ENCODE measurements at regions not wholly inside any gene's neighbourhood (a gene's known extent, or its start where the extent isn't known, plus 50 kb on each side); places are given as distances from the start of the nearest gene placed in this dataset.
"Not testable (repeated sequence)": the region's sequence is repeated elsewhere in the genome, so short reads cannot be mapped to it uniquely, and the experiment has no call there.

DNA sequence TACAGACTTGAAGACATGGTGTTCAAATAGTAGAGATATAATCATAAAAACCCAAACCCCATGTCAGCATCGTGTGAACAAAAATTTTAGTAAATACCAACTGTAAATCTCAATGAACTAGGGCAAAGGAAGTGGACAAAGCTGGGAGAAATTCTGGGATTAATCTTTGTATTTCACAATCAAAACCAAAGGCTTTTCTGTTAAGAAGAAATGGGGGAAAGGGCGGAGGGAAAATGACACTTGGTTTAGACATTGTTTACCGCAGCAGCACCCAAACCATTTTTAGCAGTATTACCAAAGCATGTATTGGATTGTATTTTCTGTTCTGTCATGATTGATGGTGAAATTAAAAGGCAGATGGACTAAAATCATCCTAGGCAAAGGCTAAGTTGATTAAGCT lies 134.2 kb upstream of the PRSS3 start:
- Histone ChIP-seq H3K27ac (ENCODE audit: low read length) (no peak overlapping the region), H3K4me1 (ENCODE audit: control insufficient read depth, insufficient read depth, low read length) (no peaks in the 10 kb centered on the region), H3K9me3 (ENCODE audit: control insufficient read depth, low read depth, low read length) (no peaks in the 10 kb centered on the region), H3K27me3 (ENCODE audit: control insufficient read depth, insufficient read depth, low read length) (peaks cover 5% of the 10 kb centered on the region), H3K36me3 (ENCODE audit: control insufficient read depth, insufficient read depth, low read length) (no peaks in the 10 kb centered on the region), H3K4me3 (ENCODE audit: low read length) (no peak overlapping the region)
- WGBS (ENCODE audit: insufficient coverage, low lambda C conversion rate), result 95% methylated on average over 3 of the region's 3 CpGs
- no peak for DNase-seq

DNA sequence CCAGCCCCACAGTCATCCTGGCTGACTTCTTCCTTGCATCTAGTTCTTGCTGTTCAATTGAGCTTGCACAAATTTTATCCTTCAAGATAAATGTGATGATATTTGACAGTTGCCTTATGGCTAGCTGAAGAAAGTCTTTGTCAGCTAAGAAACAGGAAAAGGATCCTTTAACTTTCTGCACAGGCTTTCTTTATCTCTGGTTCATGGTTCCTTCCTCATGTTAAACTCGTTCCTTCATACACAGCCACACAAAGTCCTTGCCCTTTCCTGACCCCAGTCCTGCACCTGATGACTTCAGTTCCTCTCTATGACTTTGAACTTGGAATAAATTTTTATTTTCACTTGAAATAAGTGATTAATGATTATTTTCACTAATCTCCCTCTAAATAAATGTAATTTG lies 132.5 kb upstream of the PRSS3 start:
- H3K27ac ChIP-seq (ENCODE audit: low read length), result no peak overlapping the region
- no peak for DNase-seq
- peaks cover 5% of the 10 kb centered on the region for H3K27me3 ChIP-seq (ENCODE audit: control insufficient read depth, insufficient read depth, low read length)
- H3K4me3 ChIP-seq (ENCODE audit: low read length), result no peak overlapping the region
- no peaks in the 10 kb centered on the region for H3K36me3 ChIP-seq (ENCODE audit: control insufficient read depth, insufficient read depth, low read length)
- no CpG with 5 or more reads among the region's 1 CpG for WGBS (ENCODE audit: insufficient coverage, low lambda C conversion rate)
- no peaks in the 10 kb centered on the region for H3K4me1 ChIP-seq (ENCODE audit: control insufficient read depth, insufficient read depth, low read length)
- peaks cover 6% of the 10 kb centered on the region for H3K9me3 ChIP-seq (ENCODE audit: control insufficient read depth, low read depth, low read length)

DNA sequence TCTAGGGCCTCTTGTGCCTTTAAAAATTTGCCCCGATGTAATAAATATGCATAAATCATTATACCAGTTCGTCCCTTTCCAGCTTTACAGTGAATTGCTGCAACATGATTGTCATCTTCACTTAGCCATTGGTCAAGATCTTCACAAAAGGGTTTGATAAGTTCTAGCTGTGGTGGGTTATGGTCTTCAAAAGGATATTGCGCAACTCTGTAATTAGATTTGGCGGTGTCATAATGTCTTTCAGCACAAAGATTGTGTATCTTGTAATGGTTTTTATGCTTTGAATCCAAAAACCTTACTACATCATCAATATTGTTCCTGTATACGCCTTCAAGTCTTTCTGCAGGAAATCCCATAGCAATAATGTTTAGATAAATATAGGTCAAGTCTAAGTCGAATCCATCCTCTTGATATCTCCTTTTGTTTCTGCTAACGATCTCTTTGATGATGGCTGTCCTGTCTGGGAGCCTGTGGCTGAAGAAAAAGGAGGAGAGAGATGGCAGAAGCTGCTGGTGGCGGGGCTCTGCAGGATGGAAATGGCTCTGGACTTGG lies 119.1 kb upstream of the PRSS3 start:
- peaks cover 18% of the 10 kb centered on the region for H3K27me3 ChIP-seq (ENCODE audit: control insufficient read depth, insufficient read depth, low read length)
- H3K4me1 ChIP-seq (ENCODE audit: control insufficient read depth, insufficient read depth, low read length), result not testable (repeated sequence)
- H3K27ac ChIP-seq (ENCODE audit: low read length), result peak overlapping the region; percentile 65

DNA sequence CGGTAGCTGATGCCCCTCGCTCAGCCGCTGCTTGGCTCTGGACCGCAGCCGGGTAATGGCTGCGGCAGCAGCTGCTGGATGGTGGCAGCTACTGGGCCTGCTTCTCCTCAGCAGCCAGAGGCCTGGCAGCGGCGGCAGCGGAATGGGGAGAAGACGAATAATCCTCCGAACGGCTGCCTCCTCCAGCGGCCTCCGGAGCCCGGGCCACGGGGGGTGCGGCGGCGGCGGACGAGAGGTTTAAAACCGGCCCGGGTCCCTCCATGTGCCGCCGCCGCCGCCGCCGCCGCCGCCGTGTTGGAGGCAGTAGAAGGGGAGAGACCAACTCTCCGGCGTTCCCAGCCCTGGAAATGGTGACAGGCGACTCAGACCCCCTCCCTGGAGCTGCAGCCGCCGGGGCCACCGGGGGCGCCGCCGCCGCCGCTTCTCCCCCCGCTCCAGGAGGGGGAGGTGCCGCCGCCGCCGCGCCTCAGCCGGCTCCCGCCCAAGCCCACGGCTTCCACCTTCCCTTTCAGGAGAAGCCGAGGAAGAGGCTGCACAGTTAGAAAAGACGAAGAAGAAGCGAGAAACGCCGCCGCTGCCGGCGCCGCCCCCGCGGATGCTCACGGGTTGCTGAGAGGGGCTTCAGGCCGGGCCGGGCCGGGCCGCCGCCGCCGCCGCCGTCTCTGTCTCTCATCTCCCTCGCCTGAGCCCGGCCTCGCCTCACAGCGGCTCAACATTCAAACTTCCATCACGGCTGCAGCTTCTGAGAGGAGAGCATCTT lies 118.4 kb upstream of the PRSS3 start:
- no CpG with 5 or more reads among the region's 78 CpGs for WGBS (ENCODE audit: insufficient coverage, low lambda C conversion rate)
- peak; percentile 6 to 50 for DNase-seq
- peak overlapping the region; percentile 65 for H3K27ac ChIP-seq (ENCODE audit: low read length)
- no peaks in the 10 kb centered on the region for H3K36me3 ChIP-seq (ENCODE audit: control insufficient read depth, insufficient read depth, low read length)
- H3K4me1 ChIP-seq (ENCODE audit: control insufficient read depth, insufficient read depth, low read length), result no peaks in the 10 kb centered on the region
- H3K27me3 ChIP-seq (ENCODE audit: control insufficient read depth, insufficient read depth, low read length), result peaks cover 18% of the 10 kb centered on the region
- H3K9me3 ChIP-seq (ENCODE audit: control insufficient read depth, low read depth, low read length), result no peaks in the 10 kb centered on the region
- peak overlapping the region; percentile 48 for H3K4me3 ChIP-seq (ENCODE audit: low read length)

More for the DNA sequence above, 119.1 kb upstream of the PRSS3 start:
- peak overlapping the region; percentile 48 for H3K4me3 ChIP-seq (ENCODE audit: low read length)
- not testable (repeated sequence) for H3K36me3 ChIP-seq (ENCODE audit: control insufficient read depth, insufficient read depth, low read length); DNase-seq; H3K9me3 ChIP-seq (ENCODE audit: control insufficient read depth, low read depth, low read length)
- WGBS (ENCODE audit: insufficient coverage, low lambda C conversion rate), result no CpG with 5 or more reads among the region's 8 CpGs

DNA sequence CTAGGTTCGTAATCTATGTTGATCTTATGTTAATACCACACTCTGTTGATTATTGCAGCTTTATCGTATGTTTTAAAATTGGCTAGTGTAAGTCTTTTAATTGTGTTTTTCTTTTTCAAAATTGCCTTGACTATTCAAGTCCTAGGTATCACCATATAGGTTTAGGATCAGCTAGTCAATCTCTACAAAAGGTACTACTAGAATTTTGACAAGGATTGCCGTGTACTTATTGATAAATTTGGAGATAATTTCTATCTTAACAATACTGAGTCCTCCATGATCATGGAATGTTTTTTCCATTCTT lies 117.9 kb upstream of the PRSS3 start:
- 6% methylated on average over 2 of the region's 3 CpGs for WGBS (ENCODE audit: insufficient coverage, low lambda C conversion rate)
- peak overlapping the region; percentile 65 for H3K27ac ChIP-seq (ENCODE audit: low read length)
- no peaks in the 10 kb centered on the region for H3K4me1 ChIP-seq (ENCODE audit: control insufficient read depth, insufficient read depth, low read length)
- H3K9me3 ChIP-seq (ENCODE audit: control insufficient read depth, low read depth, low read length), result no peaks in the 10 kb centered on the region
- H3K27me3 ChIP-seq (ENCODE audit: control insufficient read depth, insufficient read depth, low read length), result peaks cover 22% of the 10 kb centered on the region
- H3K36me3 ChIP-seq (ENCODE audit: control insufficient read depth, insufficient read depth, low read length), result no peaks in the 10 kb centered on the region
- peak overlapping the region; percentile 48 for H3K4me3 ChIP-seq (ENCODE audit: low read length)
- no peak for DNase-seq

DNA sequence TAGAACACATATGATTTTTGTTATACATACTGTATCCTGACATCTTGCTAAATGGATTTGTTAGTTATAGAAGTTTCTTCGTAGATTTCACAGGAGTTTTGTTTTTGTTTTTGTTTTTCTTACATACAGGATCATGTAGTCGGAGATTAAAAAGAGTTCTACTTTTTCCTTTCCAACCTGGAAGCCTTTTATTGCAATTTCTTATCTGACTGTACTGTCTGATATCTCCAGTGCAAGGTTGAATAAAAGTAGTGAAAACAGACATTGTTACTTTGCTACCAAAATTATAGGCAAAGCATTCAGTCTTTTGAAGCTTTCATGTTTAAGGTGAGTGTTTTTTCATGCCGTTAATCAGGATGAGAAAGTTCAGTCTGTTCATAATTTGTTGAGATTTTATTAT lies 117.4 kb upstream of the PRSS3 start:
- no peak for DNase-seq
- Histone ChIP-seq H3K27ac (ENCODE audit: low read length) (no peak overlapping the region), H3K9me3 (ENCODE audit: control insufficient read depth, low read depth, low read length) (no peaks in the 10 kb centered on the region), H3K27me3 (ENCODE audit: control insufficient read depth, insufficient read depth, low read length) (peaks cover 23% of the 10 kb centered on the region), H3K4me3 (ENCODE audit: low read length) (no peak overlapping the region), H3K4me1 (ENCODE audit: control insufficient read depth, insufficient read depth, low read length) (no peaks in the 10 kb centered on the region), H3K36me3 (ENCODE audit: control insufficient read depth, insufficient read depth, low read length) (no peaks in the 10 kb centered on the region)
- WGBS (ENCODE audit: insufficient coverage, low lambda C conversion rate), result 100% methylated on average over 3 of the region's 3 CpGs

DNA sequence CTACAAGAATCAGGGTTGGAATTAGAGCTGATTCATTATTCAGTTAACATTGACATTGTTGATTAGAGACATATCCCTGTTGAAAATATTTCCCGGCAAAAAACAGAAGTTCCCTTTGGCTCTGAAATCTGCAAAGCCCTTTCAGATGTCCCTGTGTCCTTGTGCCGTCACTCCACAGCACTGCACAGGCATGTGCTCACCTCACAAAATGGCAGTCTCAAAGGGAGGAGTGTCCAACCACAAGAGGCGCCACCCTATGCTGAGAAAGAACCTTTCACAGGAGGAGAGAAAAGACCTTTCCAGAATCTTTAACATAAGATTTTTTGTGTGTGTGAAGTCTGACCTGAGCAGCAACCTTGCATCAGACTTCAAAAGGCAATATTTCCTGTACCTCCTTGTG lies 112.8 kb upstream of the PRSS3 start:
- whole genome bisulfite sequencing (ENCODE audit: insufficient coverage, low lambda C conversion rate), result 100% methylated on average over 1 of the region's 3 CpGs
- peaks cover 9% of the 10 kb centered on the region for H3K27me3 ChIP-seq (ENCODE audit: control insufficient read depth, insufficient read depth, low read length)
- H3K36me3 ChIP-seq (ENCODE audit: control insufficient read depth, insufficient read depth, low read length), result no peaks in the 10 kb centered on the region
- H3K9me3 ChIP-seq (ENCODE audit: control insufficient read depth, low read depth, low read length), result no peaks in the 10 kb centered on the region
- no peaks in the 10 kb centered on the region for H3K4me1 ChIP-seq (ENCODE audit: control insufficient read depth, insufficient read depth, low read length)
- no peak for DNase-seq
- no peak overlapping the region for H3K27ac ChIP-seq (ENCODE audit: low read length)
- no peak overlapping the region for H3K4me3 ChIP-seq (ENCODE audit: low read length)

DNA sequence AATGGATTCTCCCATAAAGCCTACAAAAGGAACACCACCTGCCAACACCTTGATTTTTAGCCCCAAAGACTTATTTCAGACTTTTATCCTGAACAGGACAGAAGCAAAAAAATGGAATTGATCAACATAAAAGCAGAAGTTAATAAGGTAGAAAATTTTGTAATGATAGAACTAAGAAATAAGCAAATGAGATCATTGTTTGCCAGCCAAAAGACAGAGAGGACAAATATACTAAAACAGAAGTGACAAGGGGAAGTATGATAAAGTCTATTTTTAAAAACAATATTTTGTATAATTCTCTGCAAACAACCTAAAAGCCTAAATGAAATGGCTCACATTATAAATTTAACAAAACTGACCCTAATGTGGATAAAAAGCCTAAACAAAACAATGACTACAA lies 110.5 kb upstream of the PRSS3 start:
- no peaks in the 10 kb centered on the region for H3K36me3 ChIP-seq (ENCODE audit: control insufficient read depth, insufficient read depth, low read length)

DNA sequence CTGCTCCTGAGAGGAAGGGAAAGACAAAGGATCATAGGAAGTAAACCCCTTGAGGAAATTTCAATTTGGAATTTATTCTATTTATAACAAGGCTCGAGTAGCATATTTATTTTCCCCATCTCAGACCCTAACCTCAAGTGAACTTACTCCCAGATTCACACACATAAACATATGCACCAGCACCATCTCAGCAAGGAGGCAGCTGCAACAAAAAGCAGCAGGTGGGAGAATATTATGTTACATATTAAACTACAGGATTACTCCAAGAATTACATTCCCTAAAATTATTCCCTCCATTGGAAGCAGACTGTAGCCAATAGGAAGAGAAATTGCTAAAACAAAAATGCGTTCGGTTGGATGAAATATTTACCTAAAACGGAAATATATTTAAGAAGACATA lies 108.4 kb upstream of the PRSS3 start:
- WGBS (ENCODE audit: insufficient coverage, low lambda C conversion rate), result 92% methylated on average over 3 of the region's 4 CpGs
- Histone ChIP-seq H3K27me3 (ENCODE audit: control insufficient read depth, insufficient read depth, low read length) (peaks cover 7% of the 10 kb centered on the region), H3K4me1 (ENCODE audit: control insufficient read depth, insufficient read depth, low read length) (no peaks in the 10 kb centered on the region), H3K27ac (ENCODE audit: low read length) (no peak overlapping the region), H3K9me3 (ENCODE audit: control insufficient read depth, low read depth, low read length) (no peaks in the 10 kb centered on the region), H3K4me3 (ENCODE audit: low read length) (no peak overlapping the region), H3K36me3 (ENCODE audit: control insufficient read depth, insufficient read depth, low read length) (no peaks in the 10 kb centered on the region)
- DNase-seq, result no peak

More for the DNA sequence above, 110.5 kb upstream of the PRSS3 start:
- Histone ChIP-seq H3K27me3 (ENCODE audit: control insufficient read depth, insufficient read depth, low read length) (peaks cover 7% of the 10 kb centered on the region), H3K4me1 (ENCODE audit: control insufficient read depth, insufficient read depth, low read length) (no peaks in the 10 kb centered on the region), H3K4me3 (ENCODE audit: low read length) (no peak overlapping the region), H3K27ac (ENCODE audit: low read length) (no peak overlapping the region), H3K9me3 (ENCODE audit: control insufficient read depth, low read depth, low read length) (no peaks in the 10 kb centered on the region)
- no peak for DNase-seq

DNA sequence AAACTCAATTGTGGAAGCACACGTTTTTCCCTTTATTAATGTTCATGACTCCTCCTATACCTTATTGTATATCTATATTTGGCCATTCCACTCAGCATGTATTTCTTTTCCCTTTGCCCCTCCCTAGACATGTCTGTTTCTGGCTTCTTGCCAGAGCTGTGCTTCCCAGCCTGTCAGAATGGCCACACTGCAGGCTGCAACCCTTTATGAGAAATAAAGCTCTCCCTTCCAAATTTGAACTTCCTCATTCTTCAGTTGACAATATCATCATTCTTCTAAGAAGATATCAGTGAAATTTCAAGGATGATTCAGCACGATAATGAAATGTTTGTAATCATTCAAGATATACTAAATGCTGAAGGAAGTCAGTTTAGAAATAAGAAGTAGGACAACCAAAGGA lies 107.6 kb upstream of the PRSS3 start:
- H3K4me3 ChIP-seq (ENCODE audit: low read length), result no peak overlapping the region
- H3K36me3 ChIP-seq (ENCODE audit: control insufficient read depth, insufficient read depth, low read length), result no peaks in the 10 kb centered on the region
- 58% methylated on average over 2 of the region's 2 CpGs for WGBS (ENCODE audit: insufficient coverage, low lambda C conversion rate)
- H3K27ac ChIP-seq (ENCODE audit: low read length), result no peak overlapping the region
- no peak for DNase-seq
- no peaks in the 10 kb centered on the region for H3K4me1 ChIP-seq (ENCODE audit: control insufficient read depth, insufficient read depth, low read length)
- no peaks in the 10 kb centered on the region for H3K9me3 ChIP-seq (ENCODE audit: control insufficient read depth, low read depth, low read length)
- peaks cover 2% of the 10 kb centered on the region for H3K27me3 ChIP-seq (ENCODE audit: control insufficient read depth, insufficient read depth, low read length)

Measured in large intestine (tissue), 3 donors.